ENCODE measurements at regions not wholly inside any gene's neighbourhood (a gene's known extent, or its start where the extent isn't known, plus 50 kb on each side); places are given as distances from the start of the nearest gene placed in this dataset.

- in situ Hi-C loops (cut with HindIII; ENCODE audit: low pct_unique_long_range_greater_than_20kb, low sequenced_read_pairs) = no loop called here
- no peak for DNase-seq (ENCODE audit: low read depth, low spot score)
These were observed 1109.3 kb upstream of the LCORL start for GRCh38 chr4:19130866-19131265.

- in situ Hi-C loops (cut with HindIII; ENCODE audit: low pct_unique_long_range_greater_than_20kb, low sequenced_read_pairs) = no loop called here
- DNase-seq (ENCODE audit: low read depth, low spot score) = no peak
These were observed 1106.6 kb upstream of the LCORL start for GRCh38 chr4:19128176-19128575.

- in situ Hi-C loops (cut with HindIII; ENCODE audit: low pct_unique_long_range_greater_than_20kb, low sequenced_read_pairs) = no loop called here
These were observed 1105.3 kb upstream of the LCORL start for GRCh38 chr4:19126903-19127302.

GRCh38 chr4:19123681-19124080, 1102.1 kb upstream of the LCORL start:
- no peak for DNase-seq (ENCODE audit: low read depth, low spot score)
- in situ Hi-C loops (cut with HindIII; ENCODE audit: low pct_unique_long_range_greater_than_20kb, low sequenced_read_pairs) = no loop called here

More at GRCh38 chr4:19126903-19127302, 1105.3 kb upstream of the LCORL start:
- DNase-seq (ENCODE audit: low read depth, low spot score) = no peak

- DNase-seq (ENCODE audit: low read depth, low spot score) = no peak
- in situ Hi-C loops (cut with HindIII; ENCODE audit: low pct_unique_long_range_greater_than_20kb, low sequenced_read_pairs) = no loop called here
These were observed 1098.5 kb upstream of the LCORL start for GRCh38 chr4:19119904-19120560.

- DNase-seq (ENCODE audit: low read depth, low spot score) = no peak
- in situ Hi-C loops (cut with HindIII; ENCODE audit: low pct_unique_long_range_greater_than_20kb, low sequenced_read_pairs) = no loop called here
These were observed 1095.5 kb upstream of the LCORL start for GRCh38 chr4:19117022-19117421.

GRCh38 chr4:19104176-19104575, 1082.6 kb upstream of the LCORL start:
- in situ Hi-C loops (cut with HindIII; ENCODE audit: low pct_unique_long_range_greater_than_20kb, low sequenced_read_pairs) = no loop called here
- DNase-seq (ENCODE audit: low read depth, low spot score) = no peak

- DNase-seq (ENCODE audit: low read depth, low spot score) = no peak
- in situ Hi-C loops (cut with HindIII; ENCODE audit: low pct_unique_long_range_greater_than_20kb, low sequenced_read_pairs) = no loop called here
These were observed 1074.0 kb upstream of the LCORL start for GRCh38 chr4:19095491-19096046.

- DNase-seq (ENCODE audit: low read depth, low spot score) = no peak
- in situ Hi-C loops (cut with HindIII; ENCODE audit: low pct_unique_long_range_greater_than_20kb, low sequenced_read_pairs) = no loop called here
These were observed 1072.4 kb upstream of the LCORL start for GRCh38 chr4:19093951-19094350.

GRCh38 chr4:19092797-19093196, 1071.2 kb upstream of the LCORL start:
- DNase-seq (ENCODE audit: low read depth, low spot score) = no peak
- in situ Hi-C loops (cut with HindIII; ENCODE audit: low pct_unique_long_range_greater_than_20kb, low sequenced_read_pairs) = no loop called here

- DNase-seq (ENCODE audit: low read depth, low spot score) = no peak
- in situ Hi-C loops (cut with HindIII; ENCODE audit: low pct_unique_long_range_greater_than_20kb, low sequenced_read_pairs) = no loop called here
These were observed 1052.5 kb upstream of the LCORL start for GRCh38 chr4:19074036-19074435.

GRCh38 chr4:19063662-19064061, 1042.1 kb upstream of the LCORL start:
- in situ Hi-C loops (cut with HindIII; ENCODE audit: low pct_unique_long_range_greater_than_20kb, low sequenced_read_pairs) = no loop called here
- no peak for DNase-seq (ENCODE audit: low read depth, low spot score)

- in situ Hi-C loops (cut with HindIII; ENCODE audit: low pct_unique_long_range_greater_than_20kb, low sequenced_read_pairs) = no loop called here
- DNase-seq (ENCODE audit: low read depth, low spot score) = no peak
These were observed 1033.4 kb upstream of the LCORL start for GRCh38 chr4:19054916-19055315.

- in situ Hi-C loops (cut with HindIII; ENCODE audit: low pct_unique_long_range_greater_than_20kb, low sequenced_read_pairs) = no loop called here
- DNase-seq (ENCODE audit: low read depth, low spot score) = no peak
These were observed 1030.3 kb upstream of the LCORL start for GRCh38 chr4:19051831-19052230.

- in situ Hi-C loops (cut with HindIII; ENCODE audit: low pct_unique_long_range_greater_than_20kb, low sequenced_read_pairs) = no loop called here
These were observed 1025.8 kb upstream of the LCORL start for GRCh38 chr4:19047279-19047880.

GRCh38 chr4:19039816-19040215, 1018.3 kb upstream of the LCORL start:
- in situ Hi-C loops (cut with HindIII; ENCODE audit: low pct_unique_long_range_greater_than_20kb, low sequenced_read_pairs) = no loop called here
- DNase-seq (ENCODE audit: low read depth, low spot score) = no peak

More at GRCh38 chr4:19047279-19047880, 1025.8 kb upstream of the LCORL start:
- no peak for DNase-seq (ENCODE audit: low read depth, low spot score)

- DNase-seq (ENCODE audit: low read depth, low spot score) = peak; percentile 54
- in situ Hi-C loops (cut with HindIII; ENCODE audit: low pct_unique_long_range_greater_than_20kb, low sequenced_read_pairs) = no loop called here
These were observed 1016.7 kb upstream of the LCORL start for GRCh38 chr4:19038231-19038630.

GRCh38 chr4:19033816-19034733, 1012.5 kb upstream of the LCORL start:
- in situ Hi-C loops (cut with HindIII; ENCODE audit: low pct_unique_long_range_greater_than_20kb, low sequenced_read_pairs) = no loop called here

More at GRCh38 chr4:19033816-19034733, 1012.5 kb upstream of the LCORL start:
- no peak for DNase-seq (ENCODE audit: low read depth, low spot score)

Measured in SK-MEL-5 (cell line).